HepG2 (cell line): ENCODE measurements at regions not wholly inside any gene's neighbourhood (a gene's known extent, or its start where the extent isn't known, plus 50 kb on each side); places are given as distances from the start of the nearest gene placed in this dataset.

Experiments
- ATAC-seq: fragments of 200-7000 bp; cut with Tn5 transposase; 3 replicates; pipeline ENCODE4 v1.9.1; 2020; ENCODE audit warnings: mild to moderate bottlenecking, moderate library complexity
- BruUV-seq: library from RNA; stranded (reverse); fragments of 400-500 nt; replicated peaks from 2 replicates; lab custom pipeline; 2021; lab: Mats Ljungman, UMichigan
- CTCF ChIA-PET: fragments of 300-600 bp; formaldehyde crosslinking; extraction: SDS; loops from one replicate; lab custom pipeline; 2021; ENCODE audit warnings: low total read pairs, inconsistent platforms, low intra/inter-chr PET ratio; lab: Yijun Ruan, JAX
- POLR2A ChIA-PET: fragments of 350-600 bp; sonication (Branson Sonifier 250); formaldehyde crosslinking; loops from one replicate; lab custom pipeline; 2020; ENCODE audit warnings: antibody characterized with exemption, inconsistent platforms; lab: Yijun Ruan, JAX
- DNase-seq: peaks from one replicate; pipeline ENCODE4 v3.0.0-alpha.2; 2015; ENCODE audit warnings: low spot score
- FAIRE-seq: peaks from 3 replicates; lab custom pipeline; 2011; peaks lifted over from hg19 to GRCh38; lab: Jason Lieb, UNC
- H2AFZ ChIP-seq: one replicate; pipeline ENCODE4 v1.6.1; 2011; ENCODE audit warnings: low read length, inconsistent platforms
- H3K27ac ChIP-seq: fragments of 300-600 bp; 3 replicates; pipeline ENCODE4 v1.8.0; 2011; ENCODE audit warnings: mixed run types, mild to moderate bottlenecking, mixed read lengths, low read length, inconsistent platforms; ENCODE audit not compliant: insufficient read depth; ENCODE audit errors: extremely low read length
- H3K27me3 ChIP-seq, 2 experiments: fragments of 200-600 bp in 1 of 2; 2 replicates in 1 of 2; 3 replicates in 1 of 2; pipeline versions ENCODE4 v1.6.0 to v1.8.0; 2011; ENCODE audit warnings: low read length in 2 of 2, mild to moderate bottlenecking in 2 of 2, moderate library complexity in 2 of 2, inconsistent platforms in 1 of 2; ENCODE audit not compliant: insufficient read depth in 2 of 2, control insufficient read depth in 1 of 2
- H3K36me3 ChIP-seq, 2 experiments: fragments of 200-600 bp in 1 of 2; replicated peaks in 1 of 2; 2 replicates in 1 of 2; 3 replicates in 1 of 2; pipeline versions ENCODE4 v1.5.1 to v1.8.0; 2011; ENCODE audit warnings: low read length in 2 of 2, inconsistent platforms in 1 of 2; ENCODE audit not compliant: insufficient read depth in 2 of 2, control insufficient read depth in 1 of 2
- H3K4me1 ChIP-seq: 2 replicates; pipeline ENCODE4 v1.5.1; 2012; ENCODE audit warnings: low read length, inconsistent platforms; ENCODE audit not compliant: insufficient read depth
- H3K4me2 ChIP-seq: 2 replicates; pipeline ENCODE4 v1.6.0; 2011; ENCODE audit warnings: low read depth, low read length, inconsistent platforms
- H3K4me3 ChIP-seq, 3 experiments: fragments of 200-600 bp in 1 of 3; sonication (generic), shearing (Covaris generic) in 1 of 3; replicated peaks in 1 of 3; 2 replicates each; pipeline ENCODE4 v1.5.1; 2011 to 2016; ENCODE audit warnings: low read length in 3 of 3, inconsistent platforms in 2 of 3, low read depth in 2 of 3, mild to moderate bottlenecking in 2 of 3, control low read depth in 1 of 3, mixed read lengths in 1 of 3; ENCODE audit not compliant: insufficient read depth in 1 of 3
- H3K79me2 ChIP-seq: one replicate; pipeline ENCODE4 v1.6.1; 2011; ENCODE audit warnings: low read length, inconsistent platforms; ENCODE audit not compliant: insufficient read depth
- H3K9ac ChIP-seq: 2 replicates; pipeline ENCODE4 v1.6.0; 2011; ENCODE audit warnings: mild to moderate bottlenecking, low read depth, low read length, inconsistent platforms; ENCODE audit not compliant: insufficient read depth
- H3K9me3 ChIP-seq: 2 replicates; pipeline ENCODE4 v1.5.1; 2012; ENCODE audit warnings: mild to moderate bottlenecking, low read length
- H4K20me1 ChIP-seq: 2 replicates; pipeline ENCODE4 v1.6.0; 2011; ENCODE audit warnings: inconsistent platforms, mild to moderate bottlenecking, low read length, moderate library complexity; ENCODE audit not compliant: insufficient read depth
- ARNT2 ChIP-seq: sonication (generic); formaldehyde crosslinking; IDR thresholded peaks from 2 replicates; pipeline ENCODE4 v1.8.0; 2022; ENCODE audit warnings: mild to moderate bottlenecking, low read depth, missing genetic modification reagents, moderate library complexity
- DBP ChIP-seq: sonication (generic); formaldehyde crosslinking; IDR thresholded peaks from 2 replicates; pipeline ENCODE4 v1.4.0; 2020; ENCODE audit warnings: missing genetic modification reagents; ENCODE audit errors: not compliant biosample characterization
- ELK4 ChIP-seq: sonication (generic); formaldehyde crosslinking; IDR thresholded peaks from 2 replicates; pipeline ENCODE4 v1.9.0; 2021; ENCODE audit warnings: missing genetic modification reagents, borderline replicate concordance
- FOXJ3 ChIP-seq: sonication (generic); formaldehyde crosslinking; IDR thresholded peaks from 2 replicates; pipeline ENCODE4 v1.4.0; 2020; ENCODE audit warnings: missing genetic modification reagents, mild to moderate bottlenecking, borderline replicate concordance
- HNF4A ChIP-seq: sonication (generic); formaldehyde crosslinking; IDR thresholded peaks from 2 replicates; pipeline ENCODE4 v1.4.0; 2020; ENCODE audit warnings: missing genetic modification reagents
- HNF4G ChIP-seq, 2 experiments: sonication (generic) in 1 of 2; formaldehyde crosslinking in 1 of 2; IDR thresholded peaks; 2 replicates each; pipeline versions ENCODE4 v1.4.0 to v1.6.1; 2011 to 2020; ENCODE audit warnings: borderline replicate concordance in 2 of 2, low read depth in 2 of 2, mild to moderate bottlenecking in 2 of 2, low read length in 1 of 2, missing genetic modification reagents in 1 of 2, moderate library complexity in 1 of 2
- NCOA1 ChIP-seq: sonication (generic); formaldehyde crosslinking; IDR thresholded peaks from 2 replicates; pipeline ENCODE4 v1.9.0; 2021; ENCODE audit warnings: missing genetic modification reagents
- NR2F6 ChIP-seq, 2 experiments: IDR thresholded peaks; 2 replicates each; pipeline ENCODE4 v1.6.1; 2016; ENCODE audit warnings: antibody characterized with exemption in 1 of 2, mild to moderate bottlenecking in 1 of 2
- PATZ1 ChIP-seq: sonication (generic); formaldehyde crosslinking; IDR thresholded peaks from 2 replicates; pipeline ENCODE4 v1.4.0; 2020; ENCODE audit warnings: missing genetic modification reagents
- ZFP36L1 ChIP-seq: sonication (generic); formaldehyde crosslinking; IDR thresholded peaks from 2 replicates; pipeline ENCODE4 v1.8.0; 2022; ENCODE audit warnings: mild to moderate bottlenecking, missing genetic modification reagents, moderate library complexity
- ZNF503 ChIP-seq: sonication (generic); formaldehyde crosslinking; IDR thresholded peaks from 2 replicates; pipeline ENCODE4 v1.4.0; 2020; ENCODE audit warnings: missing genetic modification reagents
- ZNF770 ChIP-seq: sonication (generic); formaldehyde crosslinking; IDR thresholded peaks from 2 replicates; pipeline ENCODE4 v1.5.0; 2020; ENCODE audit warnings: mild to moderate bottlenecking, missing genetic modification reagents
- WGBS: methylation state at CpG from one replicate; pipeline ENCODE4 v1.1.6; 2017; ENCODE audit warnings: low lambda C conversion rate; 5-methylcytosine and 5-hydroxymethylcytosine counted together
- in situ Hi-C: cut with HindIII; loops from 2 replicates; pipeline ENCODE4 v1.10.0; 2017; ENCODE audit warnings: low pct_unique_long_range_greater_than_20kb; ENCODE audit not compliant: extremely low pct_ligation_motif_present
- intact Hi-C: fragments of 100-400 bp; cut with micrococcal nuclease; formaldehyde crosslinking; loops from one replicate; pipeline ENCODE4 v1.10.0; 2022; ENCODE audit not compliant: unreplicated experiment

- TF ChIP-seq PATZ1 (CRISPR knock-in tag) (peak; percentile 34; the same call in 1 of the 2 replicates), HNF4A (CRISPR knock-in tag) (peak; percentile 36; the same call in 1 of the 2 replicates), ELK4 (CRISPR knock-in tag) (no peak), NR2F6 (IDR thresholded peaks at IDR 0.05) (peak; percentile 35; the same call in 1 of the 2 replicates), NR2F6 (CRISPR knock-in tag; IDR thresholded peaks at IDR 0.05) (no peak), DBP (CRISPR knock-in tag) (no peak)
These were observed 95.6 kb upstream of the USP9Y start (continued) for GRCh38 chrY:12605426-12605825.

- no TSS peak for BruUV-seq
- FAIRE-seq = no peak
- no peaks in the 10 kb centered on the region for H3K9me3 ChIP-seq
- H3K27ac ChIP-seq = no peak overlapping the region
- no peaks in the 10 kb centered on the region for H3K36me3 ChIP-seq
- H3K4me2 ChIP-seq = 0 out of 2 replicates have a peak overlapping the region, but pooled peaks have one; percentile 23
- intact Hi-C loops (no loop called here), in situ Hi-C loops (no loop called here)
- H3K79me2 ChIP-seq = no peaks in the 10 kb centered on the region
- whole genome bisulfite sequencing = 8% methylated on average over 2 of the region's 2 CpGs
- no peak for ATAC-seq
- ChIA-PET CTCF (no interaction called here), POLR2A (no interaction called here)
- H3K4me3 ChIP-seq = no peak overlapping the region
- no peak overlapping the region for H2AFZ ChIP-seq
- no peaks in the 10 kb centered on the region for H4K20me1 ChIP-seq
- no peaks in the 10 kb centered on the region for H3K27me3 ChIP-seq
- H3K4me1 ChIP-seq = peaks cover 15% of the 10 kb centered on the region
- no peak overlapping the region for H3K9ac ChIP-seq
- DNase-seq = peak; percentile 5
- TF ChIP-seq FOXJ3 = no peak
- TF ChIP-seq HNF4G (IDR thresholded peaks at IDR 0.05; ENCODE audit: borderline replicate concordance, low read depth, low read length) = no peak
- TF ChIP-seq HNF4G (CRISPR knock-in tag; IDR thresholded peaks at IDR 0.05; ENCODE audit: borderline replicate concordance, low read depth) = no peak
- TF ChIP-seq ARNT2 (CRISPR knock-in tag) = no peak
- TF ChIP-seq NCOA1 = no peak
- TF ChIP-seq ZNF770 = no peak
- TF ChIP-seq ZFP36L1 (CRISPR knock-in tag) = no peak
- no peak for TF ChIP-seq ZNF503 (CRISPR knock-in tag)
These were observed 90.2 kb upstream of the USP9Y start for GRCh38 chrY:12610861-12611260.
